ENCODE measurements at regions not wholly inside any gene's neighbourhood (a gene's known extent, or its start where the extent isn't known, plus 50 kb on each side); places are given as distances from the start of the nearest gene placed in this dataset.

GRCh38 chr11:116510886-116511650 lies 261.7 kb downstream of the BUD13 start:
- no peak for TF ChIP-seq POLR2A (IDR thresholded peaks at IDR 0.05)
- no peak for TF ChIP-seq CTCF (IDR thresholded peaks at IDR 0.05)
